Loucy (cell line): ENCODE measurements at regions not wholly inside any gene's neighbourhood (a gene's known extent, or its start where the extent isn't known, plus 50 kb on each side); places are given as distances from the start of the nearest gene placed in this dataset.

ENCODE experiments used
- CTCF ChIP-seq: fragments of 200-600 bp; sonication (generic); conservative IDR thresholded peaks from 2 replicates; pipeline ENCODE4 v1.5.1; 2014; ENCODE audit warnings: mild to moderate bottlenecking, antibody characterized with exemption, low read length
- EZH2phosphoT487 ChIP-seq: fragments of 200-600 bp; IDR thresholded peaks from 2 replicates; pipeline ENCODE4 v1.6.1; 2018; ENCODE audit warnings: antibody characterized with exemption, mild to moderate bottlenecking, moderate library complexity, borderline replicate concordance

- TF ChIP-seq CTCF (no peak), EZH2phosphoT487 (no peak)
Observed at GRCh38 chr1:228842094-228842775, 107.0 kb downstream of the RHOU start.
